ENCODE measurements at regions not wholly inside any gene's neighbourhood (a gene's known extent, or its start where the extent isn't known, plus 50 kb on each side); places are given as distances from the start of the nearest gene placed in this dataset.
A peak's percentile ranks its signal among the peaks of the same experiment; 100 is the strongest.
"Not testable (repeated sequence)": the region's sequence is repeated elsewhere in the genome, so short reads cannot be mapped to it uniquely, and the experiment has no call there.

GRCh38 chr14:24744641-24745040, 110.7 kb upstream of the GZMB start:
- DNase-seq: no peak

GRCh38 chr14:24741871-24742270, 107.9 kb upstream of the GZMB start:
- DNase-seq: no peak

DNA sequence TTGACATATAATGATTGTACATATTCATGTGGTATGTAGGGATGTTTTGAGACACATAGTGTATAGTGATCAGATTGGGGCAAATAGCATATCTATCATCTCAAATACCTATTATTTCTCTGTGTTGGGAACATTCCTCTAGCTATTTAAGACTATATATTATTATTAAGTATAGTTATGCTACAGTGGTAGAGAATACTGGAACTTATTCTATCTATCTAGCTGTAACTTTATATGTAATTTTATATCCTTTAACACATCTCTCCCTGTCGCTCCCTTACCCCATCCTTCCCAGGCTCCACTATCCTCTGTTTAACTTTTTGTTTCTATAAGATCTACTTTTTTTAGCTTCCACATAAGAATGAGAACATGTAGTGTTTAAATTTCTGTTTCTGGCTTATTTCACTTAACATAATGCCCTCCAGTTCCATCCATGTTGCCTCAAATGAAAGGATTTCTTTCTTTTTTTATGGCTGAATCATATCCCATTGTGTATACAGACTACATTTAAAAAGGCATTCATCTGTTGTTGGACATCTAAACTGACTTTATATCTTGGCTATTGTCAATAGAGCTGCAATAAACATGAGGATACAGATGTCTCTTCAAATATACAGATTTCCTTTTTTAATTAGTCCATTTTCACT, 102.1 kb upstream of the GZMB start:
- no peak for DNase-seq

GRCh38 chr14:24734917-24735500, 101.0 kb upstream of the GZMB start:
- DNase-seq: peak; percentile 84

DNA sequence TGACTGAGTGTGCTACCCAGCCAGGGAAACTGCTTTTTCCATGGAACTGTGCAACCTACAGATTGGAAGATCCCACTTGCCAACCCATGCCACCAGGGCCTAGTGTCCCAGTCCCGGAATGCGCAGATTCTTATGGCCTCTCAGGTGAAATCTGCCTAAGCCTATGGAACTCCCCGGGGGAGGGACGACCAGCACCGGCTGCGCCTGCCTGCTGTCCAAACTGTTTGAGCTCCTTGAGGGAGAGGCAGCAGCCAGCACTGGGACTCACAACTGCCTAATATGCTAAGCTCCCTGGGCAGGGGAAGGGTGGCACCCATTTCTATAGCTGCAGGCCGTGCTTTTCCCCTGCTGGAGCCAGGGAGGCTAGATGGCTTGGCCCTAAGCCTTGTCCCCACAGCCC, 92.5 kb upstream of the GZMB start:
- no peak for DNase-seq

- DNase-seq: no peak
These were observed 91.3 kb upstream of the GZMB start for GRCh38 chr14:24725311-24725710.

DNA sequence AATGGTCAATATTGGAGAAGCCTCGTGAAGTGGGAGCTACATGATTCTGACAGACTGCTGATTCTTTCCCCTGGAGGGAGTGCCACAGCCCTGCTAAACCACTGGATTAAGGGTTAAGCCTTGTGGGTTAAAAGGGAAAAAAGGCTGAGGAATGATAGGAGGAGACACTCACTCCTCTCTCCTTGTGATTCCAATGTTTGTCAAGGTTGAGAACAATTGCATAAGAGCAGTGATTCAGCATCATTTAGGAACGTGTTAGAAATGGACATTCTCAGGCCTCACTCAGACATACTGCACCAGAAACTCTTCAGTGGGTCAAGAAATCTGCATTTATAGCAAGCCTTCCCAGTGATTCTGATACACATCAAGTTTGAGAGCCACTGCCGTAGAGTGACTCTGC, 87.8 kb upstream of the GZMB start:
- no peak for DNase-seq

DNA sequence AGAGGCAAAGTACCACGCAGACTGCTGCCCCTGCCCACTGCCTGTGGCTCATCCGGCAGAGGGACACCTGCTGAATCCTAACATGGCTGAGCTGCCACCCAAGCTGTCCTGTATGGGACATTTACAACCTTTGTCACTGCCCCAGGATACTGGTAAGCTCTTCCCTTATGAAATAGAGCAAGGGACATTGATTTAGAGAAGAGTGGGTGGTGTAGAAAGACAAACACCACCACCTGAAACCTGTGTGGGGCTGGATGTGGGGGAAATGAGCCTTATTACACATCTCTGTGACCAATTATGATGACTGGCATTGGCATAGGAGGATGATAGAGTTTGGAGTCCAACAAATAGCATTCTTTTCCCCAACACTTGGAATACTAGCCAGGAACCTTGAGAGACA, 81.2 kb upstream of the GZMB start:
- no peak for DNase-seq

- no peak for DNase-seq
These were observed 79.4 kb upstream of the GZMB start for GRCh38 chr14:24713404-24713803.

DNA sequence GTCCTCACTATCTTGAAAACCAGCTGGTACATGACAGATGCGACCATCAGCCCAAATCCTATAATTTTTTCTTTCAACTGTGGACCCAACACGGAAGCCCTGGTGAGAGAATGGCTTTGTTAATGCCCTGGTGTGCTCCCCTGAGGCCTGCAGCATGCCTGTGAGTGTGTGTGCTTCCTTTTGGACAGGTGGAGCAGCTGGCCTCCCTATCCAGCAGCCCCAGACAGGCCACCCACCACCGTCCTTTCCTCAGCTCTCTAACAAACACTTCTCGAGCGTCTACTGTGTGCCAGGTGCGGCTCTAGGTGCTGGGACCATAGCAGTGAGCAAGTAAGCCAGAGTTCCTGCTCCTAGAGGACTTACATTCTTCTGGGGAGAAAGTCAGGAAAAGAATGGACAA, 78.9 kb upstream of the GZMB start:
- no peak for DNase-seq

GRCh38 chr14:24712374-24712773, 78.4 kb upstream of the GZMB start:
- DNase-seq: no peak

- peak; percentile 52 for DNase-seq
These were observed 76.6 kb upstream of the GZMB start for GRCh38 chr14:24710403-24711112.

DNA sequence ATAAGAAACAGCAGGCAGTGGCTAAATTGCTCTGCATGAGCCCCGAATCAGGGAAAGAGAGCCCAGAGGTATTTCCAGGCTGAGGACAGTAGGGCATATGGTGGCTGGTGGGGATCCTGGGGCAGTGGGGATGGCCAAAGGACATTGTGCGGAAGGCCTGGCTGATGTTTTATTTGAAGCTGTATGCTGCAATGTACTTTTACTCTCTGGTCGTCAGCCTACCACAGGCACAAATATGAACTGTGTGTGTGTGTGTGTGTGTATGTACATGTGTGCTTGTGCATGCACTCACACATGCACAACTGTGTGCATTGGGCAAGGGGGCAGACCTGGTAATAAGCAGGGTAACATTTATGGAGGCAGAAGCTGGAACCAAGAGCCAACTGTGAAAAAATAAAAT, 74.7 kb upstream of the GZMB start:
- DNase-seq: no peak

- no peak for DNase-seq
These were observed 72.4 kb upstream of the GZMB start for GRCh38 chr14:24706351-24706750.

DNA sequence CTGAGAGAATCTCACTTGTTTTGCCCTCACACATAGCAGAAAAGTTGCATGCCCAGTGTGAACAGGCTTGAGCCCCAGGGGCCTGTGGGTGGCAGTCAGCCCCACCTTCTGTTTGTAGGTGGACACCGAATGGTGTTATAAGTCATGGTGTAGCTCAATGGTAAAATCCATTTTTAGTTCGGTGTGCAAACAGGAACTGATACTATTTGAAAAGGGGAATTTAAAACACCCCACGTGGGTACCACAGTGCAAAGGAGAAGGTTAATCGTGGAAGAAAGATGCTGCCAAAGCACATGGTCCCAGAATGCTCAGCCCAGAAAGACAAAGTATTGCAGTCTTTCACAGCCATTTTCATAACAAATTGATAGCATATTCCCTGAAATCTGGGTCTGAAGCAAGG, 71.8 kb upstream of the GZMB start:
- DNase-seq: no peak

GRCh38 chr14:24701062-24701461, 67.1 kb upstream of the GZMB start:
- DNase-seq: no peak

DNA sequence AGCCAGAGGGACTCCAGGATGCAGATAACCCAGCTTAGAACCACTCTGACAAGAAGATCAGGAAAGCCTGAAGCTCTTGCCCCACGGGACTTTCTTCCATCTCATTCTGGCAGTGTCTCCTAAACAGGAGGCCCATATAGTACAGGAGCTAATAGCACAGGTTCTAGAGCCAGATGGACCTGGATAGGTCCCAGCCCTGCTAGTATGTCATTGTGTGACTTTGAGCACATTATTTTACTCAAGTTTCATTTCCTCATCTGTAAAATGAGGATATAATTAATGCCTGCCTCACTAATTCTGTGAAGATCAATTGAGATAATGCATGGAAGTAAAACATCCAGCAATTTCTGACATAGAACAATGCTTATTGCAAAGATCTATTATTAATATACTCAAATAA, 66.5 kb upstream of the GZMB start:
- DNase-seq: no peak

DNA sequence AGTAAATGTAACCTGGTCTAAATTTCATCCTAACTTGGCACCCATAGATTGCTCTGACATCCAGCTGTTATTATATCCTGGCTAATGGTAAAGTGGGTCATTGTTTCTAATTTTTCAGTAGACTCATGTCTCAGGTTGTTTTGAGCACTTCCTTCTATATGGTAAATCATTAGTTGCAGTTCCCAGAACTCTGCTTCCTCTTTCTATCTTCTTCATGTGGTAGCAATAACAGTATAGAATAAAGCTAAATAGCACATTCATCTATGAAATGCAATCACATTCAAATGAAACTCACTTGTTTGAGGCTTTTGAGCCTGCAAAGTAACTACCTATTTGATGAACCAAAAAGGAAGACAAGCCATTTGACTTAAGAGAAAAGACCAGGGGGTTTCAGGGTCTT, 65.1 kb upstream of the GZMB start:
- no peak for DNase-seq

DNA sequence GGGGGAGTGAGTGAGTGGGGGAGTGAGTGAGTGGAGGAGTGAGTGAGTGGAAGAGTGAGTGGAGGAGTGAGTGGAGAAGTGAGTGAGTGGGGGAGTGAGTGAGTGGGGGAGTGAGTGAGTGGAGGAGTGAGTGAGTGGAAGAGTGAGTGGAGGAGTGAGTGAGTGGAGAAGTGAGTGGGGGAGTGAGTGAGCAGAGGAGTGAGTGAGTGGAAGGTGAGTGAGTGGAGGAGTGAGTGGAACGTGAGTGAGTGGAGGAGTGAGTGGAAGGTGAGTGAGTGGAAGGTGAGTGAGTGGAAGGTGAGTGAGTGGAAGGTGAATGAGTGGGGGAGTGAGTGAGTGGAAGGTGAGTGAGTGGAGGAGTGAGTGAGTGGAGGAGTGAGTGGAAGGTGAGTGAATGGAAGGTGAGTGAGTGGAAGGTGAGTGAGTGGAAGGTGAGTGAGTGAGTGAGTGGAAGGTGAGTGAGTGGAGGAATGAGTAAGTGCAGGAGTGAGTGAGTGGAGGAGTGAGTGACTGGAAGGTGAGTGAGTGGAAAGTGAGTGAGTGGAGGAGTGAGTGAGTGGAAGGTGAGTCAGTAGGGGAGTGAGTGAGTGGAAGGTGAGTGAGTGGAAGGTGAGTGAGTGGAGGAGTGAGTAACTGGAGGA, 62.4 kb upstream of the GZMB start:
- not testable (repeated sequence) for DNase-seq

DNA sequence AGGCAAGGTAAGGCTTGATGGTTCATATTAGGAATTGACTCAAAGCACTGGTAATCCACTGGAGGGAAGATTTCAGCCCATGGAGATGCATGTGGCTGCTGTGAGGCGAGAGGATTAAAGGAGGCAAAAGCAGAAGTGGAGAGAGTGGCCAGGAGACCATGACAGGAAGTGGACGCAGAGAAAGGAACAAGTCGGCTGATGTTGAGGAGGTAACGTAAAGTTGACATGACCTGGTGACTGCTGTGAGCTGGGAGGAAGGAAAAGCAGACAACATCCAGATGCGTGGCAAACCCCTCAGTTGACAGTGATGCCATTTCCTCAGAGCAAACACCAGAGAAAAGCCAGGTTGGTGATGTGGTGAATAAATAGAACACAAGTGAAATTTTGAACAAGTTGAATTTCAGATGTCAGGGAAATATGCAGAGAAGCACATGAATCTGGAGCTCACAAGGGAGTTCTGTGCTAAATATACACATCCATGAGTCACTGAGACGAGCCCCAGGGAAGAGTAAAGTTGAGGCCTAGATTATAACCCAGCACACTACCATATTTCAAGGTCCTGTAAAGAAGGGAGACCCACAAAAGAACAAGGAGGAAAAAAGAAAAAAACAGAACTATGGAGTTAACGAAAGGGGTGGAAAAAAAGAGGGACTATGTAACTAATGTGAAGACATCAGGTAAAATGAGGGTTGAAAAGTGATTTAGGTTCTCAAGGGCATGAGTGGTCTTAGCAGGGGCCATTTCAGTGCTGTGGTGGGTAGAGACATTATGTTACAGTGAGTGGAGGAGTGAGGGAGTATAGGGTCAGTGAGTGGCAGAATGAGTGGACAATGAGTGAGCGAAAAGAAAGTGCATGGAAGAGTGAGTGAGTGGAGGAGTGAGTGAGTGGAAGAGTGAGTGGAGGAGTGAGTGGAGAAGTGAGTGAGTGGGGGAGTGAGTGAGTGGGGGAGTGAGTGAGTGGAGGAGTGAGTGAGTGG, 61.6 kb upstream of the GZMB start:
- DNase-seq: no peak

GRCh38 chr14:24694680-24695079, 60.7 kb upstream of the GZMB start:
- no peak for DNase-seq

GRCh38 chr14:24693983-24694382, 60.0 kb upstream of the GZMB start:
- DNase-seq: no peak

- no peak for DNase-seq
These were observed 59.4 kb upstream of the GZMB start for GRCh38 chr14:24693353-24693737.
